HCT116 (cell line): ENCODE measurements at regions not wholly inside any gene's neighbourhood (a gene's known extent, or its start where the extent isn't known, plus 50 kb on each side); places are given as distances from the start of the nearest gene placed in this dataset.
A peak's percentile ranks its signal among the peaks of the same experiment; 100 is the strongest.

Experiments used
- ATAC-seq: fragments of 200-7000 bp; cut with Tn5 transposase; 2 replicates; pipeline ENCODE4 v1.9.1; 2020; ENCODE audit warnings: mild to moderate bottlenecking, moderate library complexity
- BruUV-seq: library from RNA; stranded (reverse); fragments of 400-500 nt; replicated peaks from 2 replicates; lab custom pipeline; 2021; lab: Mats Ljungman, UMichigan
- CTCF ChIA-PET: fragments of 300-600 bp; sonication (Branson Sonifier 250); formaldehyde crosslinking; loops from one replicate; lab custom pipeline; 2021; ENCODE audit warnings: antibody characterized with exemption; lab: Charles Lee
- POLR2A ChIA-PET: fragments of 300-600, 350-600 bp; sonication (Branson Sonifier 250); formaldehyde crosslinking; loops from one replicate; lab custom pipeline; 2021; ENCODE audit warnings: antibody characterized with exemption; lab: Charles Lee
- RAD21 ChIA-PET, 2 experiments: fragments of 300-600 bp; sonication (Branson Sonifier 250); formaldehyde crosslinking; loops; one replicate each; lab custom pipeline; 2023; ENCODE audit warnings: low total read pairs in 2 of 2; ENCODE audit not compliant: uncharacterized antibody in 2 of 2, unreplicated experiment in 2 of 2, low non-redundant PET in 1 of 2; lab: Charles Lee
- DNase-seq: peaks from one replicate; pipeline ENCODE4 v3.0.0-alpha.2; 2010; ENCODE audit warnings: low read depth, low spot score
- H2AFZ ChIP-seq: fragments of 200-600 bp; shearing (Covaris generic), sonication (generic); 2 replicates; pipeline ENCODE4 v1.6.1; 2017; ENCODE audit warnings: low read depth, mixed run types, mixed read lengths, antibody characterized with exemption, low read length; ENCODE audit not compliant: poor library complexity, severe bottlenecking
- H3K27ac ChIP-seq: 2 replicates; pipeline ENCODE4 v1.5.1; 2012; ENCODE audit warnings: low read depth, low read length
- H3K27me3 ChIP-seq: fragments of 200-600 bp; sonication (generic); 2 replicates; pipeline ENCODE4 v1.6.1; 2016; ENCODE audit warnings: mixed run types, low read length, mixed read lengths; ENCODE audit not compliant: insufficient read depth
- H3K36me3 ChIP-seq, 2 experiments: fragments of 200-500 bp in 1 of 2; fragments of 200-600 bp in 1 of 2; sonication (Bioruptor generic) in 1 of 2; sonication (generic) in 1 of 2; 2 replicates each; pipeline versions ENCODE4 v1.5.1 to v1.6.1; 2014 to 2016; ENCODE audit warnings: low read length in 2 of 2, inconsistent platforms in 1 of 2, mixed read lengths in 1 of 2, mixed run types in 1 of 2; ENCODE audit not compliant: insufficient read depth in 2 of 2, control insufficient read depth in 1 of 2
- H3K4me1 ChIP-seq, 2 experiments: fragments of 200-600 bp in 1 of 2; sonication (generic) in 1 of 2; 2 replicates each; pipeline versions ENCODE4 v1.5.1 to v1.6.1; 2012 to 2017; ENCODE audit warnings: low read length in 2 of 2, inconsistent platforms in 1 of 2, mild to moderate bottlenecking in 1 of 2, mixed read lengths in 1 of 2, mixed run types in 1 of 2, moderate library complexity in 1 of 2; ENCODE audit not compliant: insufficient read depth in 2 of 2, control insufficient read depth in 1 of 2
- H3K4me2 ChIP-seq: fragments of 200-600 bp; sonication (generic); 2 replicates; pipeline ENCODE4 v1.6.1; 2017; ENCODE audit warnings: mixed run types, low read length, mixed read lengths
- H3K4me3 ChIP-seq, 2 experiments: fragments of 200-600 bp in 1 of 2; sonication (generic) in 1 of 2; replicated peaks in 1 of 2; 2 replicates each; pipeline ENCODE4 v1.5.1; 2011 to 2016; ENCODE audit warnings: low read length in 2 of 2, control low read depth in 1 of 2, low read depth in 1 of 2, mild to moderate bottlenecking in 1 of 2, mixed read lengths in 1 of 2, mixed run types in 1 of 2
- H3K79me2 ChIP-seq: fragments of 200-600 bp; sonication (generic); 2 replicates; pipeline ENCODE4 v1.6.1; 2017; ENCODE audit warnings: mild to moderate bottlenecking, mixed run types, low read length, moderate library complexity, mixed read lengths; ENCODE audit not compliant: insufficient read depth
- H3K9ac ChIP-seq: fragments of 200-600 bp; sonication (generic); 2 replicates; pipeline ENCODE4 v1.6.1; 2016; ENCODE audit warnings: low read length, mixed read lengths
- H3K9me2 ChIP-seq: fragments of 200-600 bp; sonication (generic), shearing (Covaris generic); 2 replicates; pipeline ENCODE4 v1.6.1; 2017; ENCODE audit warnings: mixed run types, mild to moderate bottlenecking, moderate library complexity; ENCODE audit not compliant: insufficient read depth
- H3K9me3 ChIP-seq, 2 experiments: fragments of 200-500 bp in 1 of 2; fragments of 200-600 bp in 1 of 2; sonication (Bioruptor generic) in 1 of 2; sonication (generic) in 1 of 2; 2 replicates each; pipeline ENCODE4 v1.6.1; 2014 to 2017; ENCODE audit warnings: low read length in 2 of 2, mixed read lengths in 2 of 2, inconsistent platforms in 1 of 2, low read depth in 1 of 2, mild to moderate bottlenecking in 1 of 2, mixed run types in 1 of 2, moderate library complexity in 1 of 2; ENCODE audit not compliant: control insufficient read depth in 1 of 2, insufficient read depth in 1 of 2
- H4K20me1 ChIP-seq: fragments of 200-600 bp; sonication (generic), shearing (Covaris generic); 2 replicates; pipeline ENCODE4 v1.6.1; 2017; ENCODE audit warnings: mixed run types, mild to moderate bottlenecking, moderate library complexity; ENCODE audit not compliant: insufficient read depth
- CEBPB ChIP-seq: IDR thresholded peaks from 2 replicates; pipeline ENCODE4 v1.6.1; 2012; ENCODE audit warnings: low read depth
- POLR2A ChIP-seq: IDR thresholded peaks from 2 replicates; pipeline ENCODE4 v1.7.0; 2011; ENCODE audit warnings: borderline replicate concordance; ENCODE audit not compliant: insufficient read depth, insufficient read length; ENCODE audit errors: extremely low read depth
- SIN3A ChIP-seq: IDR thresholded peaks from 2 replicates; pipeline ENCODE4 v1.6.1; 2012; ENCODE audit warnings: low read depth
- SRF ChIP-seq: IDR thresholded peaks from 2 replicates; pipeline ENCODE4 v1.6.1; 2012; ENCODE audit warnings: low read depth
- TCF7L2 ChIP-seq: IDR thresholded peaks from 2 replicates; pipeline ENCODE4 v1.7.0; 2011; ENCODE audit warnings: borderline replicate concordance, inconsistent platforms; ENCODE audit not compliant: insufficient read depth, insufficient read length; ENCODE audit errors: extremely low read depth
- YY1 ChIP-seq: IDR thresholded peaks from 2 replicates; pipeline ENCODE4 v1.6.1; 2011; ENCODE audit warnings: low read length, low read depth, moderate library complexity, mild to moderate bottlenecking; ENCODE audit not compliant: insufficient replicate concordance; ENCODE audit errors: extremely low read depth
- intact Hi-C: fragments of 100-400 bp; cut with micrococcal nuclease; formaldehyde crosslinking; loops from 2 replicates; pipeline ENCODE4 v1.10.0; 2022
- TF ChIP-seq, protein P1 (sequence below): IDR thresholded peaks from 2 replicates; pipeline ENCODE4 v1.6.1; 2012; ENCODE audit warnings: low read depth

- H3K4me3 ChIP-seq, result no peak overlapping the region
- no peak overlapping the region for H3K9ac ChIP-seq
- intact Hi-C loops, result no loop called here
- H4K20me1 ChIP-seq, result no peaks in the 10 kb centered on the region
- TF ChIP-seq TCF7L2 (no peak), SRF (no peak), YY1 (no peak), CEBPB (no peak), POLR2A (no peak)
- POLR2A ChIA-PET, result no interaction called here
- H3K4me1 ChIP-seq, result no peaks in the 10 kb centered on the region
- H3K27ac ChIP-seq, result no peak overlapping the region
- DNase-seq (no peak), ATAC-seq (no peak)
- no peaks in the 10 kb centered on the region for H3K79me2 ChIP-seq
- no peaks in the 10 kb centered on the region for H3K36me3 ChIP-seq
- RAD21 ChIA-PET, result no interaction called here
- H3K9me3 ChIP-seq, result no peaks in the 10 kb centered on the region
- no peak overlapping the region for H2AFZ ChIP-seq
- no TSS peak for BruUV-seq
- CTCF ChIA-PET, result no interaction called here
- H3K4me2 ChIP-seq, result no peak overlapping the region
- no peaks in the 10 kb centered on the region for H3K9me2 ChIP-seq
- H3K27me3 ChIP-seq, result peaks cover 17% of the 10 kb centered on the region
Measured at GRCh38 chr12:131617596-131618302, 93.1 kb upstream of the SFSWAP start.

DNA sequence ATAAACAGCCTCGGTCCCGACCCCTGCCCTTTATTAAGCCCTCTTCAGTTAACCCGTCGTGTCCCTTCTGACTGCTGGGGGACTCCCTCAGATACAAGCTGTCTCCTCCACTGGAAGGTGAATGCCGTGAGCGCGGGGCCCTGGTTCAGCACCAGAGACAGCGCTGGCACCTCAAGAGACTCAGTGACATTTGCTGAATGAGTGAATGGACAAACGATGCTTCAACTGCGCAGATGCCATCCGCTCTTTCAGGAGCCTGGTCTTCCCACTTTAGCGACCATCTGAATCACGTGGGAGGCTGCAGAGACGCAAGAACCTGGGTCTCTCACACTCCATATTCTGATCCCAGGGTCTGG is 92.6 kb upstream of the SFSWAP start:
- ATAC-seq, result no peak
- no peak overlapping the region for H3K9ac ChIP-seq
- H3K4me1 ChIP-seq, result no peaks in the 10 kb centered on the region
- intact Hi-C loops, result no loop called here
- no peaks in the 10 kb centered on the region for H3K79me2 ChIP-seq
- no peak overlapping the region for H3K4me2 ChIP-seq
- no peaks in the 10 kb centered on the region for H3K9me2 ChIP-seq
- no peaks in the 10 kb centered on the region for H4K20me1 ChIP-seq
- H3K36me3 ChIP-seq, result no peaks in the 10 kb centered on the region
- no peaks in the 10 kb centered on the region for H3K9me3 ChIP-seq
- ChIA-PET POLR2A (no interaction called here), CTCF (no interaction called here), RAD21 (no interaction called here)
- H2AFZ ChIP-seq, result no peak overlapping the region
- H3K27ac ChIP-seq, result no peak overlapping the region
- no peak overlapping the region for H3K4me3 ChIP-seq
- TF ChIP-seq, protein P1, sequence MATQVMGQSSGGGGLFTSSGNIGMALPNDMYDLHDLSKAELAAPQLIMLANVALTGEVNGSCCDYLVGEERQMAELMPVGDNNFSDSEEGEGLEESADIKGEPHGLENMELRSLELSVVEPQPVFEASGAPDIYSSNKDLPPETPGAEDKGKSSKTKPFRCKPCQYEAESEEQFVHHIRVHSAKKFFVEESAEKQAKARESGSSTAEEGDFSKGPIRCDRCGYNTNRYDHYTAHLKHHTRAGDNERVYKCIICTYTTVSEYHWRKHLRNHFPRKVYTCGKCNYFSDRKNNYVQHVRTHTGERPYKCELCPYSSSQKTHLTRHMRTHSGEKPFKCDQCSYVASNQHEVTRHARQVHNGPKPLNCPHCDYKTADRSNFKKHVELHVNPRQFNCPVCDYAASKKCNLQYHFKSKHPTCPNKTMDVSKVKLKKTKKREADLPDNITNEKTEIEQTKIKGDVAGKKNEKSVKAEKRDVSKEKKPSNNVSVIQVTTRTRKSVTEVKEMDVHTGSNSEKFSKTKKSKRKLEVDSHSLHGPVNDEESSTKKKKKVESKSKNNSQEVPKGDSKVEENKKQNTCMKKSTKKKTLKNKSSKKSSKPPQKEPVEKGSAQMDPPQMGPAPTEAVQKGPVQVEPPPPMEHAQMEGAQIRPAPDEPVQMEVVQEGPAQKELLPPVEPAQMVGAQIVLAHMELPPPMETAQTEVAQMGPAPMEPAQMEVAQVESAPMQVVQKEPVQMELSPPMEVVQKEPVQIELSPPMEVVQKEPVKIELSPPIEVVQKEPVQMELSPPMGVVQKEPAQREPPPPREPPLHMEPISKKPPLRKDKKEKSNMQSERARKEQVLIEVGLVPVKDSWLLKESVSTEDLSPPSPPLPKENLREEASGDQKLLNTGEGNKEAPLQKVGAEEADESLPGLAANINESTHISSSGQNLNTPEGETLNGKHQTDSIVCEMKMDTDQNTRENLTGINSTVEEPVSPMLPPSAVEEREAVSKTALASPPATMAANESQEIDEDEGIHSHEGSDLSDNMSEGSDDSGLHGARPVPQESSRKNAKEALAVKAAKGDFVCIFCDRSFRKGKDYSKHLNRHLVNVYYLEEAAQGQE, result peak; percentile 61
- TF ChIP-seq SIN3A, result no peak
- no peak for DNase-seq
- BruUV-seq, result no TSS peak
- peaks cover 17% of the 10 kb centered on the region for H3K27me3 ChIP-seq
